Esophagus mucosa (tissue), 1 donor: ENCODE measurements at regions not wholly inside any gene's neighbourhood (a gene's known extent, or its start where the extent isn't known, plus 50 kb on each side); places are given as distances from the start of the nearest gene placed in this dataset.

Experiments
- ATAC-seq: fragments of 200-7000 bp; cut with Tn5 transposase; one replicate; pipeline ENCODE4 v1.9.1; 2020
- donor health status: DM: yes; HTN: yes; CAD: no.

GRCh38 chr5:135218486-135218755 is 180.6 kb downstream of the MACROH2A1 start:
- ATAC-seq = no peak

DNA sequence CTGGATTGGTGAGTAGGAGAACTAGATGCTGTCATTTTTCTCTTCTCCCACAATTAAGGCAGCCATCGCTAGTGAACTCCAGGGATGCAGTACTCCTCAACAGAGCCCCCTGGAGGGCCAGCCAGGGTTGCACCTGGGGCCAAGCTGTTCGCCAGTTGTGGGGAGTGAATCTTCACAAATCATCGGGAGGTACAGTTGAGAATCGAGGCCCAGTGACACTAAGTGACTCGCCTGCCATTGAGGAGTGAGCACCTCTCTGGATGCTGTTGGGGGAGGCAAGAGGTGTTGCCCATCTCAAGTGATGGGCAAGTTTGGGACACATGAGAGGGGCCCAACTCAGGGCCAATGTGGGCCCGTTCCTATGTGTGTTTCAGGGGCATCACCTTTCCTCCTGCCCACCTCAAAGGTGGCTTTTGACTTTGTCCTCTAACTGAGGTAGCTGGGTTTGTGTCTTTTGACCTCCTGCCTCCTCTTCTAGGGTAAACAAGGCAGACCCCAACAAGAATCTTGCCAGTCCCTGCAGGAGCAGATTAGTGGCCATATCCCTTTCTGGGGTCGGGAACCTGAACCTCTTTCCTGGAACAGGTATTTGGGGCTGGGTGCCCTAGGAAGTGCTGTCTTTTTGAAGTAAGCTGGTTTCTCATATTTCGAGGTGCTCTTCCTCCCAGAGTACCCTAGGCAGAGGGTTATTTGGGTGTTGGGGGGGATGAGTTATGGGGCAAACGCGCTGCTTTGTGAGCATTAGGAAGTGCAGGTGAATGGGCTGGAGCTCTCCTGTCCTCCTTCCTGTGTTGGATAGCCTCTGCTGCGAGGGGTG is 181.2 kb downstream of the MACROH2A1 start:
- no peak for ATAC-seq

GRCh38 chr5:135216471-135217343 is 182.3 kb downstream of the MACROH2A1 start:
- no peak for ATAC-seq

DNA sequence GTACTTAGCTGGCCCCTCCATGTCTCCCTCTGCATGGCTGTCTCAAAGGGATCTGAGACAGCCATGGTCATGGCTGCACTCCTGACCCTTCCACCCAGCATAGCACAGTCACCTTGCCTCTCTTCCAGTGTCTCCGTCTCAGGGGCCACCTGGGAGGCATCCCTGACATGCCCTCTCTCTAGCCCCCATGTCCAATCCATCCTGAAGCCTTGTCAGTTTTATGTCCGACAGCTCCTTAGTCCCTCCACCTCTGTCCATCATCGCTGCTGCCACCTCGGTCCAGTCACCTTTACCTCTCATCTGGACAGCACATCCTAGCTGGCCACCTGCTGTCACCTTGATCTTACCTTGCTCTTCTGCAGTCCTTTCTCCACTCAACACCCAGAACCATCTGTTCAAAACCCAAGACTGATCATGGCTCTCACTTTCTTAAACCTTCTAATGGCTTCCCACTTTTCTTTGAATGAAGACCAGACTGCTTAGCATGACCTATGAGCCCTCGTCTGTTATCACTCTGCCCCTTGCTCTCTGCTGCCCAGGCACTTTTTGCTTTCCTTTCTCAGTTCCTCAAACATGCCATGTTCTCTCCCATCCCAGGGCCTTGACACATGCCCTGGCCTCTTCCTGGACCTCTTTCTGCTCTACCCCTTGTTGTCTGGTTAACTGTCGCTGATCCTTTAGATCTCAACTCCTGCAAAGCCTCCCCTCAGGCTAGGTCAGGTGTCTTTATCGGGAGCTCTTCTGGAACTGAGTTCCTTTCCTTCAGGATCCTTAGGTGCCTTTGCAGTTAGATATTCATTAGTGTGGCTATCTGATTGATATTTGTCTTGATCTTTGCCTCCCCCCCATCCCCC is 181.8 kb upstream of the PITX1 start:
- ATAC-seq = peak; percentile 4

GRCh38 chr5:135214897-135215616 is 181.0 kb upstream of the PITX1 start:
- ATAC-seq = peak; percentile 11

- no peak for ATAC-seq
Observed at GRCh38 chr5:135213466-135214239, 179.6 kb upstream of the PITX1 start.

DNA sequence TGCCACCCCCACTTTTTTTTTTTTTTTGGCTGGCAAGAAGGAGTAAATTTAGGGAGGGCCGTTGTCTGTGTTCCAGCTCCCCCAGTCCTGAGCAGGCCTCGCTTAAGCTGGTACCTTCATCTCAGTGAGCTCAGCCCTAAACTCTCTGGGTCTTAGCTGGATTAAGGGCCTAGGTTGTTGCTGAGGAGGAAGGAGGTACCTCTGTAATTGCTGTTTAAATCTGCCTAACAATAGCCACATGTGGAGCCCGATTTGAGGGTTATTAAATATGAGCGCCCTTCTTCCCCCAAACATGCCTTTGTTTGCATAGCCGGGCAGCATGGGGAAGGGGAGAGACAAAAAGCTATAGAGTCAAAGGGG is 179.0 kb upstream of the PITX1 start:
- no peak for ATAC-seq

GRCh38 chr5:135212361-135213026 is 178.5 kb upstream of the PITX1 start:
- no peak for ATAC-seq

GRCh38 chr5:135211791-135212190 is 177.8 kb upstream of the PITX1 start:
- ATAC-seq = no peak

GRCh38 chr5:135211083-135211790 is 177.2 kb upstream of the PITX1 start:
- no peak for ATAC-seq

DNA sequence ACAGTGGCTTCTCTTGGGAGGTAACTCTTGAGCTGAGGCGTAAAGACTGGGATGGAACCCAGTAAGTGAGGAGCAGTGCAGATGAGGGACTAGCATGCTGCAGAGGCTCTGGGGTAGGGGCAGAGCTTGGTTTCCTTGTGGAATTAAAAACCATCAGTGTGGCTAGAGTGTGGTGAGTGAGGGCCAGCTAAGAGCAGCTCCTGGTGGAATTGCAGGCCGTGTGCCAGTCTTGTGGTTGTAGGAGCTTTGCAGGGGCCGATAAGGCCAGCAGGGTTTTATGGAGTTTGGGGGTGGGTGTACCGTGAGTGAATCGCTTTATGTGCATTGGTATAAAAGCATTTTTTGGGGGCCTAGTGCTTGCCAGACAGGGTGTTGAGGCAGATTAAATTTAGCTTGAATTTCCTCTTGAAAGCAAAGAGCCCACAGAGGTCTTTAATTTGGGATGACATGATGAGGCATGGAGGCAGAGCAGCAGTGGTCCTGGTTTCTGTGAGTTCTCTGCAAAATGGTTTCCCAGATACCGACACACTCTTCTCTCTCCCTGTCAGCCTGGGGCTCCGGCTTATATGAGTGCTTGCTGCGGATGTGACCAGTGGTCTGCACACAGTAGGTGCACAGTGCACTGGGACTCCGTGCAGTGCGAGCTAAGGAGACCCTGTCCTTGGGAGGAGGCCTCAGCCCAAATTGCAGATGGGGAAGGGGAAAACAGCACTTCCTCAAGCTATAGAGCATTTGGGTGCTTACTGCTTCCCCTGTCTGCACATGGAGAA is 176.4 kb upstream of the PITX1 start:
- no peak for ATAC-seq

DNA sequence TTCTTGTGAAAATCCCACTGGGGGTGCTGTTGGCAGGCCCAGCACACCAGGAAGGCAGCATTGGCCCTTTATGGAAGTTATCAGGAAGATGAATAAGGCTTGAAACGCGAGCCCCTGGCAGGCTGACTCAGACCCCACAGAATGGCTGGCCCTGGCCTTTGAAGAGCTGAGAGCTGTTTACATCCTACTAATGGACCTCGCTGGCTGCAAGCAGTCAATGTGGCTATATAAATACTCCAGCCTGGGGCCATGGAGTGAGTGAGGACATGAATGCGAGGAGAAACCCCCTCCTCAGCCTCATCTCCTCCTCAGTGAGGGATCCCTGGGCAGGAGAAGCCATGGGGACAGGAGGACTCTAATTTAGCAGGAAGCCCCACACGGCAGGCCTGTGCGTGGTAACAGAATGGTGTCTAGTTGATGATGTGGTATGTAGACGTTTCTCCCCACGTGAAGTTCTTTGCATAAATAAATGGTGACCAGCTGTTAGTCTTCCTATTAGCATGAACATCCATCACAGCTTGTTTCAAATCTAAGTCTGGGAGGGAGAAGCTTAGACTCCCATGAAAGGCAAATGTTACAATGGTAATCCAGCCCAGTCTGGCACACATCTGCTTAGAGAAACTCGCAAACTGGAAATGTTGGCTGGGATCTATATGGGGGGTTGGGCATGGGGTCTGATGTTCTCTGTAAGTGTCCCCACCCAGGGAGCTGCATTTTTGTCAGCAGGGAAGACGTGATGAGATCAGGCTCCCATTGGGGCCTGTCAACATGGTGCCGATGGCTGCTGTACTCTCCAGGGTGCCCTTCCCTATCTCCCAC is 175.1 kb upstream of the PITX1 start:
- ATAC-seq = peak; percentile 48

GRCh38 chr5:135208555-135208902 is 174.5 kb upstream of the PITX1 start:
- peak; percentile 36 for ATAC-seq

GRCh38 chr5:135207866-135208265 is 173.8 kb upstream of the PITX1 start:
- no peak for ATAC-seq

DNA sequence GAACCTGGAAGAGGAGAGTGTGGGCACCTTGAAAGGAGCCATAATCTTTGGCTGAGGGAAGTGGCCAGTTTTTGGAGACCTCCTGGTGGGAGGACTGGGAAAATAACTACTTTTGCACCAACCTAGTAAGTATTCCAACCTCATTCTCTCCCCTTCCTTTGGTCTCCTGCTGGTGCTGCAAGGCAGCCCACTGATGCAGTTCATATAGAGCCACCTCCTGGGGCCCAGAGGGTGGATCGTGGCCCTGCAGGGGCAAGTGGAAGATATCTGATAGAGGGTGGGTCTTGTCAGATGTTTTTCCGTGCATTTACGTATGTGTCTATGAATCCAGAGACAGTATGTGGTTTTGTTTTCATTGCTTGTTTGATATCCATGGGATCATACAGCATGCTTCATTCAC is 172.8 kb upstream of the PITX1 start:
- ATAC-seq = no peak

- ATAC-seq = no peak
Observed at GRCh38 chr5:135205632-135206349, 171.8 kb upstream of the PITX1 start.

DNA sequence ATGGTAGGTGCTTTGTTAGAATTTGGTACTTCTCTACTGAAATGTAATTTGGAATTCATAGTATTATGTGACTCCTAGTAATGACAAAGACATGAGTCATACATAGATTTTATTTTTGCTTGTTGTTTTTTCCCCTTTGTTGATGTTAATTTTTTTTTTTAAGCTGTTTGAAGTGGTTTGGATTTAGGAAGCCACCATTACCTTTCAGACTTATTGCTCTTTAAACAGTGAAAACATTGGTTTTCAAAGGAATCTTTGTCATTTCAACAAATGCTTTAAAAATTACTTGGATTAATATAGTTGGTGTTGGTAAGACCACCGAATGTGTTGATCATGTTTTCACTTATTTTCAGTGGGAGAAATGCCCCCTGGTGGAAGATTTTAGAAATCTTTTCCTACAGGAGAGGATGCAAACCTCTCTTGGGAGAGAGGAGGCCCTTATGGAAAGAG is 170.1 kb upstream of the PITX1 start:
- no peak for ATAC-seq

DNA sequence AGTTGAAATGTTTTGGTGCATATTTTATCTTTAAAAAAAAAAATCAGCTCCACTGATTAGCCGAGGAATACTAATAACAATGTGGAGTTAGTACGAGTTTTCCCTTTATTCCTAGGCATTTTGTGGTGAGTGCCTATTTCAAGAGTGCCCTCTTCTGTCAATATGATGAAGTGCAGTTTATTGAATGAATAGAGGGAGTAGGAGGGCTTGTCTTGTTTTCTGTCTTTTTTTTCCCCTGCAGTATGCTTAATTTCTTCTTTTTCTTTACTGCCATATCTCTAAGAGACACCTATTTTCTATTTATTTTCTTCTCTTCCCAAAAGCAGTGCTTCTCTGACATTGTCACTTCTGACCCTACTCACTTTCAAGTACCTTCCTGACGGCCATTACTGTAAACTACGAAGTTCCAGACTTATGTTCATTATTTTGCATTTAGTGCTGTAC is 169.6 kb upstream of the PITX1 start:
- peak; percentile 69 for ATAC-seq
